ENCODE measurements at regions not wholly inside any gene's neighbourhood (a gene's known extent, or its start where the extent isn't known, plus 50 kb on each side); places are given as distances from the start of the nearest gene placed in this dataset.

DNA sequence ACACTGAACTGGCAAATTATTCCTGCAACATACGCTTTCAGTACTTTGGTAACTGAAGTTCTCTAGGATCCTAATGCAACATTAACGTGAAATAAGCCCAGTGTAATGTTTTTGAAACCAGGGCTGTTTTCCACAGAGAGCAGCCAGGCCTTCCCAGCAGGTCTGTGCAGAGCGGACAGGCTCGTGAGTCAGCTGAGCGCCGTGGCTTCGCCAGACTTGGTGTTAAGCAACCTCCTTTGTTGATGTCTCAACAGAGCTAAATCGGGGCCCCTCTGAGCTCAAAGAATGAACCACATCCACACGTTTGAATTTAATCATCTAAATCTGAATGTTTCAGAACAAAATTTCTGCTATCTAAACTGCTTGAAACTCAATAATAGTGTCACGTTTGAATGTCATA lies 181.8 kb upstream of the FMN2 start:
- Mint-ChIP-seq H3K27me3 (ENCODE audit: insufficient read depth, low read depth, poor library complexity) (peaks cover 7% of the 10 kb centered on the region), H3K27ac (no peak overlapping the region), H3K9me3 (no peaks in the 10 kb centered on the region; the same call in 2 of the 3 replicates), H3K4me1 (peaks cover 26% of the 10 kb centered on the region), H3K36me3 (ENCODE audit: low read depth) (peaks cover 3% of the 10 kb centered on the region; the same call in 1 of the 3 replicates), H3K4me3 (no peak overlapping the region)
- Histone ChIP-seq H3F3A (replicated peaks; ENCODE audit: low read depth) (no peaks in the 10 kb centered on the region), H2AFZ (no peak overlapping the region), H3K4me3 (no peak overlapping the region), H3K4me2 (no peak overlapping the region), H3K27ac (ENCODE audit: low read depth) (no peak overlapping the region), H3K27me3 (ENCODE audit: insufficient read depth) (no peaks in the 10 kb centered on the region), H3K9me2 (ENCODE audit: insufficient read depth) (no peaks in the 10 kb centered on the region), H3K36me3 (ENCODE audit: insufficient read depth) (no peaks in the 10 kb centered on the region), H4K20me1 (replicated peaks; ENCODE audit: insufficient read depth) (no peaks in the 10 kb centered on the region), H3K4me1 (ENCODE audit: insufficient read depth) (peaks cover 24% of the 10 kb centered on the region), H3K79me2 (replicated peaks; ENCODE audit: insufficient read depth) (no peaks in the 10 kb centered on the region)
- no peak for ATAC-seq
- DNase-seq (ENCODE audit: low spot score) = no peak
- TF ChIP-seq ZNF331 (CRISPR knock-in tag; IDR thresholded peaks at IDR 0.05; ENCODE audit: low read depth) (no peak), EZH2 (IDR thresholded peaks at IDR 0.05; ENCODE audit: low read depth, unreplicated experiment) (no peak), EZH2phosphoT487 (IDR thresholded peaks at IDR 0.05; ENCODE audit: unreplicated experiment) (no peak)
- TF ChIP-seq, protein P1, sequence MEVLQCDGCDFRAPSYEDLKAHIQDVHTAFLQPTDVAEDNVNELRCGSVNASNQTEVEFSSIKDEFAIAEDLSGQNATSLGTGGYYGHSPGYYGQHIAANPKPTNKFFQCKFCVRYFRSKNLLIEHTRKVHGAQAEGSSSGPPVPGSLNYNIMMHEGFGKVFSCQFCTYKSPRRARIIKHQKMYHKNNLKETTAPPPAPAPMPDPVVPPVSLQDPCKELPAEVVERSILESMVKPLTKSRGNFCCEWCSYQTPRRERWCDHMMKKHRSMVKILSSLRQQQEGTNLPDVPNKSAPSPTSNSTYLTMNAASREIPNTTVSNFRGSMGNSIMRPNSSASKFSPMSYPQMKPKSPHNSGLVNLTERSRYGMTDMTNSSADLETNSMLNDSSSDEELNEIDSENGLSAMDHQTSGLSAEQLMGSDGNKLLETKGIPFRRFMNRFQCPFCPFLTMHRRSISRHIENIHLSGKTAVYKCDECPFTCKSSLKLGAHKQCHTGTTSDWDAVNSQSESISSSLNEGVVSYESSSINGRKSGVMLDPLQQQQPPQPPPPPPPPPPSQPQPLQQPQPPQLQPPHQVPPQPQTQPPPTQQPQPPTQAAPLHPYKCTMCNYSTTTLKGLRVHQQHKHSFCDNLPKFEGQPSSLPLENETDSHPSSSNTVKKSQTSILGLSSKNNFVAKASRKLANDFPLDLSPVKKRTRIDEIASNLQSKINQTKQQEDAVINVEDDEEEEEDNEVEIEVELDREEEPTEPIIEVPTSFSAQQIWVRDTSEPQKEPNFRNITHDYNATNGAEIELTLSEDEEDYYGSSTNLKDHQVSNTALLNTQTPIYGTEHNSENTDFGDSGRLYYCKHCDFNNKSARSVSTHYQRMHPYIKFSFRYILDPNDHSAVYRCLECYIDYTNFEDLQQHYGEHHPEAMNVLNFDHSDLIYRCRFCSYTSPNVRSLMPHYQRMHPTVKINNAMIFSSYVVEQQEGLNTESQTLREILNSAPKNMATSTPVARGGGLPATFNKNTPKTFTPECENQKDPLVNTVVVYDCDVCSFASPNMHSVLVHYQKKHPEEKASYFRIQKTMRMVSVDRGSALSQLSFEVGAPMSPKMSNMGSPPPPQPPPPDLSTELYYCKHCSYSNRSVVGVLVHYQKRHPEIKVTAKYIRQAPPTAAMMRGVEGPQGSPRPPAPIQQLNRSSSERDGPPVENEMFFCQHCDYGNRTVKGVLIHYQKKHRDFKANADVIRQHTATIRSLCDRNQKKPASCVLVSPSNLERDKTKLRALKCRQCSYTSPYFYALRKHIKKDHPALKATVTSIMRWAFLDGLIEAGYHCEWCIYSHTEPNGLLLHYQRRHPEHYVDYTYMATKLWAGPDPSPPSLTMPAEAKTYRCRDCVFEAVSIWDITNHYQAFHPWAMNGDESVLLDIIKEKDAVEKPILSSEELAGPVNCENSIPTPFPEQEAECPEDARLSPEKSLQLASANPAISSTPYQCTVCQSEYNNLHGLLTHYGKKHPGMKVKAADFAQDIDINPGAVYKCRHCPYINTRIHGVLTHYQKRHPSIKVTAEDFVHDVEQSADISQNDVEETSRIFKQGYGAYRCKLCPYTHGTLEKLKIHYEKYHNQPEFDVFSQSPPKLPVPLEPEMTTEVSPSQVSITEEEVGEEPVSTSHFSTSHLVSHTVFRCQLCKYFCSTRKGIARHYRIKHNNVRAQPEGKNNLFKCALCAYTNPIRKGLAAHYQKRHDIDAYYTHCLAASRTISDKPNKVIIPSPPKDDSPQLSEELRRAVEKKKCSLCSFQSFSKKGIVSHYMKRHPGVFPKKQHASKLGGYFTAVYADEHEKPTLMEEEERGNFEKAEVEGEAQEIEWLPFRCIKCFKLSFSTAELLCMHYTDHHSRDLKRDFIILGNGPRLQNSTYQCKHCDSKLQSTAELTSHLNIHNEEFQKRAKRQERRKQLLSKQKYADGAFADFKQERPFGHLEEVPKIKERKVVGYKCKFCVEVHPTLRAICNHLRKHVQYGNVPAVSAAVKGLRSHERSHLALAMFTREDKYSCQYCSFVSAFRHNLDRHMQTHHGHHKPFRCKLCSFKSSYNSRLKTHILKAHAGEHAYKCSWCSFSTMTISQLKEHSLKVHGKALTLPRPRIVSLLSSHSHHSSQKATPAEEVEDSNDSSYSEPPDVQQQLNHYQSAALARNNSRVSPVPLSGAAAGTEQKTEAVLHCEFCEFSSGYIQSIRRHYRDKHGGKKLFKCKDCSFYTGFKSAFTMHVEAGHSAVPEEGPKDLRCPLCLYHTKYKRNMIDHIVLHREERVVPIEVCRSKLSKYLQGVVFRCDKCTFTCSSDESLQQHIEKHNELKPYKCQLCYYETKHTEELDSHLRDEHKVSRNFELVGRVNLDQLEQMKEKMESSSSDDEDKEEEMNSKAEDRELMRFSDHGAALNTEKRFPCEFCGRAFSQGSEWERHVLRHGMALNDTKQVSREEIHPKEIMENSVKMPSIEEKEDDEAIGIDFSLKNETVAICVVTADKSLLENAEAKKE (CRISPR knock-in tag; IDR thresholded peaks at IDR 0.05) = no peak

DNA sequence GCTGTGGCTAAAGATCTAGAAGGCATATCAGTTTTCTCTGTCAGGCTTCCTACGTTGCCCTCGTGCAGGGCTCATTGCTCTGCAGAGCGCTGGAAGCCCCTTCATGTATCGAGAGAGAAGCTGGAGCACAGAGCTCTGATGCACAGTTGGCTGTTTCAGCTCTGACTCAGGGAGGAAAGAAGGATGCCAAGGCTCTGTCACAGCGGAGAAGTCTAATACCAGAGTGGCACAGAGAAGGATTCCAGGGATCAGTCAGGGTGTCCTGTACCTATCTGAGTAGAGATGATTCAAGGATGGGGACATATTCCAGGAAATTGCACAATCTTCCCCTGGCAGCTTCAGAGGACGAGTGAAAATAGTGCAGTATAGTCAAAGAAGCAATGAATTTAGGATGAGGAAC lies 179.2 kb upstream of the FMN2 start:
- H3K9me2 ChIP-seq (ENCODE audit: insufficient read depth) = no peaks in the 10 kb centered on the region
- DNase-seq (ENCODE audit: low spot score) (no peak), ATAC-seq (no peak)
- peaks cover 34% of the 10 kb centered on the region for H3K4me1 ChIP-seq (ENCODE audit: insufficient read depth)
- no peak overlapping the region for H3K4me3 Mint-ChIP-seq
- H3K79me2 ChIP-seq (replicated peaks; ENCODE audit: insufficient read depth) = no peaks in the 10 kb centered on the region
- H3F3A ChIP-seq (replicated peaks; ENCODE audit: low read depth) = no peaks in the 10 kb centered on the region
- TF ChIP-seq JUNB (IDR thresholded peaks at IDR 0.05; ENCODE audit: unreplicated experiment) (no peak), REST (IDR thresholded peaks at IDR 0.05; ENCODE audit: unreplicated experiment) (no peak), ZNF331 (CRISPR knock-in tag; IDR thresholded peaks at IDR 0.05; ENCODE audit: low read depth) (no peak)
- no peaks in the 10 kb centered on the region for H3K27me3 ChIP-seq (ENCODE audit: insufficient read depth)
- no peak overlapping the region for H2AFZ ChIP-seq
- H3K27ac ChIP-seq (ENCODE audit: low read depth) = no peak overlapping the region
- no peaks in the 10 kb centered on the region for H3K36me3 ChIP-seq (ENCODE audit: insufficient read depth)
- peaks cover 36% of the 10 kb centered on the region for H3K4me1 Mint-ChIP-seq
- H4K20me1 ChIP-seq (replicated peaks; ENCODE audit: insufficient read depth) = no peaks in the 10 kb centered on the region
- no peak overlapping the region for H3K27ac Mint-ChIP-seq
- peaks cover 7% of the 10 kb centered on the region for H3K27me3 Mint-ChIP-seq (ENCODE audit: insufficient read depth, low read depth, poor library complexity)
- H3K36me3 Mint-ChIP-seq (ENCODE audit: low read depth) = peaks cover 1% of the 10 kb centered on the region; the same call in 1 of the 3 replicates
- H3K4me3 ChIP-seq = no peak overlapping the region
- no peaks in the 10 kb centered on the region; the same call in 2 of the 3 replicates for H3K9me3 Mint-ChIP-seq
- no peak overlapping the region for H3K4me2 ChIP-seq

Measured in GM23338 (cell line).